ENCODE measurements at regions not wholly inside any gene's neighbourhood (a gene's known extent, or its start where the extent isn't known, plus 50 kb on each side); places are given as distances from the start of the nearest gene placed in this dataset.

DNA sequence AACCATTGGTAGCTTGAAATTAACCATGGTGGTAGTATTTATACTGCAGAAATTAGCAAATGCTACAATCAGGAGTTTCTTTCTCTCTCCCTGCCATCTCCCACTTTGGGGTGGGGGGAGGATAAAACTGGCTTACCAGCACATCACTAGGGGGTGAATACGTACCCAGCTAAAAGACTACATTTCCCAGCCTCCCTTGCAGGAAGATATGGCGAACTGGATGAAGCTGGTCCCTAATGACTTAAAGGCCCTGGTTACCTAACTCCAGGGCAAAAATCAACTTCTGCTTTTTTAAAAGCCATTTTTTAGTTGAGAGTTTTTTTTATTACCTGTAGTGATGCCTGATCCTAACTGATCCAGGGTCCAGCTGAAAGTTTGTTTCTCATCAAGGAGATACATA lies 70.3 kb upstream of the RAB12 start:
- no peak overlapping the region for H3K14ac ChIP-seq (replicated peaks; ENCODE audit: low read depth, low read length)
- no peak overlapping the region for H3K4ac ChIP-seq (ENCODE audit: low read depth, low read length)
- H2AK5ac ChIP-seq (ENCODE audit: low read depth, low read length), result no peak overlapping the region
- dilution Hi-C loops (cut with HindIII; ENCODE audit: low sequenced_read_pairs, unreplicated experiment) (no loop called here), in situ Hi-C loops (cut with MboI; ENCODE audit: low sequenced_read_pairs) (no loop called here), intact Hi-C loops (cut with micrococcal nuclease) (no loop called here)
- no peak overlapping the region for H3K56ac ChIP-seq (ENCODE audit: extremely low read depth, insufficient read depth, low read length)
- H3K36me3 ChIP-seq (ENCODE audit: control insufficient read depth, insufficient read depth, low read length), result no peaks in the 10 kb centered on the region
- H2AK9ac ChIP-seq (replicated peaks; ENCODE audit: low read depth, low read length, poor library complexity), result no peak overlapping the region
- H2AFZ ChIP-seq (replicated peaks; ENCODE audit: low read length, poor library complexity), result no peak overlapping the region
- ChIA-PET CTCF (no interaction called here), POLR2A (ENCODE audit: unreplicated experiment) (no interaction called here)
- no peak overlapping the region for H3K18ac ChIP-seq (ENCODE audit: low read depth, low read length)
- H4K91ac ChIP-seq (ENCODE audit: insufficient read depth, low read depth, low read length), result no peak overlapping the region
- peaks cover 2% of the 10 kb centered on the region; the same call in 1 of the 2 replicates for H3K27me3 ChIP-seq (ENCODE audit: control insufficient read depth, insufficient read depth, low read length)
- no peak overlapping the region for H3K4me3 ChIP-seq (ENCODE audit: insufficient read depth, low read depth, low read length)
- ATAC-seq (ENCODE audit: low read depth) (no peak), DNase-seq (no peak)
- H4K5ac ChIP-seq (ENCODE audit: low read depth, low read length), result no peak overlapping the region
- no peak overlapping the region for H4K8ac ChIP-seq (ENCODE audit: low read depth in 2 of 2, low read length in 2 of 2)
- H3K9ac ChIP-seq (ENCODE audit: low read depth, low read length), result no peak overlapping the region
- WGBS, 2 experiments (ENCODE audit: extremely low coverage in 2 of 2, insufficient read length in 1 of 2), result no CpG with 5 or more reads among the region's 2 CpGs
- no peaks in the 10 kb centered on the region for H3K79me1 ChIP-seq (ENCODE audit: low read depth in 1 of 2, low read length in 2 of 2)
- H3K9me1 ChIP-seq (ENCODE audit: insufficient read depth, low read length), result no peaks in the 10 kb centered on the region
- H2BK120ac ChIP-seq (ENCODE audit: low read depth, low read length), result no peak overlapping the region
- no peak overlapping the region for H2BK5ac ChIP-seq (ENCODE audit: low read depth, low read length, poor library complexity, severe bottlenecking)
- H2BK20ac ChIP-seq (ENCODE audit: low read depth, low read length), result no peak overlapping the region
- H3K27ac ChIP-seq (ENCODE audit: insufficient read depth, low read length), result no peak overlapping the region
- H2BK15ac ChIP-seq (ENCODE audit: low read depth, low read length), result no peak overlapping the region
- H3K23ac ChIP-seq (ENCODE audit: low read depth, low read length), result no peak overlapping the region
- H3K4me2 ChIP-seq (ENCODE audit: low read depth, low read length), result no peak overlapping the region
- no peaks in the 10 kb centered on the region for H3K4me1 ChIP-seq (ENCODE audit: control insufficient read depth, insufficient read depth, low read length)
- no peaks in the 10 kb centered on the region for H3K9me3 ChIP-seq (ENCODE audit: control insufficient read depth, insufficient read depth, low read length)
- H4K20me1 ChIP-seq (ENCODE audit: insufficient read depth, low read length), result no peaks in the 10 kb centered on the region
- no TSS peak for BruUV-seq (replicated peaks)
- TF ChIP-seq POLR2A (IDR thresholded peaks at IDR 0.05; ENCODE audit: low read depth, low read length) (no peak), MAFK (IDR thresholded peaks at IDR 0.05; ENCODE audit: low read depth, low read length) (no peak), ELK1 (IDR thresholded peaks at IDR 0.05; ENCODE audit: borderline replicate concordance, low read depth, low read length) (no peak), BHLHE40 (IDR thresholded peaks at IDR 0.05; ENCODE audit: low read depth, low read length) (no peak), CHD1 (IDR thresholded peaks at IDR 0.05; ENCODE audit: low read depth, low read length) (no peak), RFX5 (IDR thresholded peaks at IDR 0.05; ENCODE audit: low read depth, low read length) (no peak), RAD21 (IDR thresholded peaks at IDR 0.05; ENCODE audit: low read length) (no peak), NFE2L2 (IDR thresholded peaks at IDR 0.05; ENCODE audit: low read depth, low read length) (no peak), CEBPB (IDR thresholded peaks at IDR 0.05; ENCODE audit: low read depth, low read length) (no peak), MAZ (IDR thresholded peaks at IDR 0.05; ENCODE audit: borderline replicate concordance, low read depth, low read length) (no peak), FOS (IDR thresholded peaks at IDR 0.05; ENCODE audit: low read depth, low read length) (no peak)
- TF ChIP-seq, protein P1, sequence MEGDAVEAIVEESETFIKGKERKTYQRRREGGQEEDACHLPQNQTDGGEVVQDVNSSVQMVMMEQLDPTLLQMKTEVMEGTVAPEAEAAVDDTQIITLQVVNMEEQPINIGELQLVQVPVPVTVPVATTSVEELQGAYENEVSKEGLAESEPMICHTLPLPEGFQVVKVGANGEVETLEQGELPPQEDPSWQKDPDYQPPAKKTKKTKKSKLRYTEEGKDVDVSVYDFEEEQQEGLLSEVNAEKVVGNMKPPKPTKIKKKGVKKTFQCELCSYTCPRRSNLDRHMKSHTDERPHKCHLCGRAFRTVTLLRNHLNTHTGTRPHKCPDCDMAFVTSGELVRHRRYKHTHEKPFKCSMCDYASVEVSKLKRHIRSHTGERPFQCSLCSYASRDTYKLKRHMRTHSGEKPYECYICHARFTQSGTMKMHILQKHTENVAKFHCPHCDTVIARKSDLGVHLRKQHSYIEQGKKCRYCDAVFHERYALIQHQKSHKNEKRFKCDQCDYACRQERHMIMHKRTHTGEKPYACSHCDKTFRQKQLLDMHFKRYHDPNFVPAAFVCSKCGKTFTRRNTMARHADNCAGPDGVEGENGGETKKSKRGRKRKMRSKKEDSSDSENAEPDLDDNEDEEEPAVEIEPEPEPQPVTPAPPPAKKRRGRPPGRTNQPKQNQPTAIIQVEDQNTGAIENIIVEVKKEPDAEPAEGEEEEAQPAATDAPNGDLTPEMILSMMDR (conservative IDR thresholded peaks at IDR 0.05; ENCODE audit: low read depth, low read length), result no peak
